ENCODE measurements at regions not wholly inside any gene's neighbourhood (a gene's known extent, or its start where the extent isn't known, plus 50 kb on each side); places are given as distances from the start of the nearest gene placed in this dataset.

- Mint-ChIP-seq H3K4me3 (no peak overlapping the region), H3K27ac (no peak overlapping the region), H3K36me3 (no peaks in the 10 kb centered on the region), H3K27me3 (ENCODE audit: insufficient read depth, low read depth) (no peaks in the 10 kb centered on the region), H3K9me3 (peaks cover 4% of the 10 kb centered on the region), H3K4me1 (peaks cover 7% of the 10 kb centered on the region)
- H3K27ac ChIP-seq: no peak overlapping the region
- no peak overlapping the region for H3K4me3 ChIP-seq
- H3K36me3 ChIP-seq: no peaks in the 10 kb centered on the region
- no peak for DNase-seq (ENCODE audit: low spot score)
- H3F3A ChIP-seq (ENCODE audit: low read depth): no peaks in the 10 kb centered on the region
- H3K79me2 ChIP-seq (ENCODE audit: low read depth): no peaks in the 10 kb centered on the region
- TF ChIP-seq EZH2phosphoT487 (IDR thresholded peaks at IDR 0.05) (no peak), EZH2 (IDR thresholded peaks at IDR 0.05) (no peak), CTCF (IDR thresholded peaks at IDR 0.05) (no peak)
- no peak overlapping the region for H3K4me2 ChIP-seq
- H3K9me3 ChIP-seq (ENCODE audit: low read depth): no peaks in the 10 kb centered on the region
- no peak overlapping the region for H2AFZ ChIP-seq (replicated peaks)
- H4K20me1 ChIP-seq (ENCODE audit: low read depth): no peaks in the 10 kb centered on the region
- H3K4me1 ChIP-seq: peaks cover 3% of the 10 kb centered on the region
- no peaks in the 10 kb centered on the region for H3K27me3 ChIP-seq
- no peak overlapping the region for H3K9ac ChIP-seq
These were observed 133.0 kb upstream of the SLC14A2 start for GRCh38 chr18:45482286-45482685.

- H3K4me3 Mint-ChIP-seq: no peak overlapping the region
These were observed 127.7 kb upstream of the SLC14A2 start for GRCh38 chr18:45487581-45487980.

GRCh38 chr18:45488645-45489044 is 126.6 kb upstream of the SLC14A2 start:
- Histone ChIP-seq H3K4me3 (no peak overlapping the region), H3F3A (ENCODE audit: low read depth) (no peaks in the 10 kb centered on the region), H3K4me2 (no peak overlapping the region), H2AFZ (replicated peaks) (no peak overlapping the region), H3K9me3 (ENCODE audit: low read depth) (no peaks in the 10 kb centered on the region), H3K9ac (no peak overlapping the region), H3K79me2 (ENCODE audit: low read depth) (no peaks in the 10 kb centered on the region), H3K27ac (no peak overlapping the region), H3K4me1 (peaks cover 3% of the 10 kb centered on the region), H3K36me3 (no peaks in the 10 kb centered on the region), H4K20me1 (ENCODE audit: low read depth) (no peaks in the 10 kb centered on the region), H3K27me3 (no peaks in the 10 kb centered on the region)
- H3K27ac Mint-ChIP-seq: no peak overlapping the region
- H3K27me3 Mint-ChIP-seq (ENCODE audit: insufficient read depth, low read depth): no peaks in the 10 kb centered on the region
- H3K4me3 Mint-ChIP-seq: no peak overlapping the region
- H3K4me1 Mint-ChIP-seq: peaks cover 5% of the 10 kb centered on the region
- TF ChIP-seq CTCF (IDR thresholded peaks at IDR 0.05): no peak
- TF ChIP-seq EZH2phosphoT487 (IDR thresholded peaks at IDR 0.05): no peak
- no peak for TF ChIP-seq EZH2 (IDR thresholded peaks at IDR 0.05)
- DNase-seq (ENCODE audit: low spot score): no peak
- H3K36me3 Mint-ChIP-seq: no peaks in the 10 kb centered on the region
- no peaks in the 10 kb centered on the region for H3K9me3 Mint-ChIP-seq

More at GRCh38 chr18:45487581-45487980, 127.7 kb upstream of the SLC14A2 start:
- DNase-seq (ENCODE audit: low spot score): no peak
- no peaks in the 10 kb centered on the region for H3K27me3 Mint-ChIP-seq (ENCODE audit: insufficient read depth, low read depth)
- no peaks in the 10 kb centered on the region for H3K36me3 Mint-ChIP-seq
- H3K9me3 Mint-ChIP-seq: no peaks in the 10 kb centered on the region
- Histone ChIP-seq H3K27me3 (no peaks in the 10 kb centered on the region), H4K20me1 (ENCODE audit: low read depth) (no peaks in the 10 kb centered on the region), H3K9ac (no peak overlapping the region), H3K9me3 (ENCODE audit: low read depth) (no peaks in the 10 kb centered on the region), H2AFZ (replicated peaks) (no peak overlapping the region), H3K27ac (no peak overlapping the region), H3K36me3 (no peaks in the 10 kb centered on the region), H3K4me2 (no peak overlapping the region), H3K4me1 (peaks cover 3% of the 10 kb centered on the region), H3K79me2 (ENCODE audit: low read depth) (no peaks in the 10 kb centered on the region), H3F3A (ENCODE audit: low read depth) (no peaks in the 10 kb centered on the region), H3K4me3 (no peak overlapping the region)
- H3K4me1 Mint-ChIP-seq: peaks cover 5% of the 10 kb centered on the region
- TF ChIP-seq CTCF (IDR thresholded peaks at IDR 0.05) (no peak), EZH2phosphoT487 (IDR thresholded peaks at IDR 0.05) (no peak), EZH2 (IDR thresholded peaks at IDR 0.05) (no peak)
- no peak overlapping the region for H3K27ac Mint-ChIP-seq
